COLO668 (cell line): ENCODE measurements at regions not wholly inside any gene's neighbourhood (a gene's known extent, or its start where the extent isn't known, plus 50 kb on each side); places are given as distances from the start of the nearest gene placed in this dataset.
A peak's percentile ranks its signal among the peaks of the same experiment; 100 is the strongest.

Experiments used
- DNase-seq: peaks from one replicate; lab custom pipeline; 2025; ENCODE audit not compliant: unreplicated experiment; lab: John Stamatoyannopoulos, UW

- peak; percentile 65 for DNase-seq
These were observed 65.2 kb upstream of the CHL1 start for GRCh38 chr3:131151-131888.

GRCh38 chr3:132378-132777 is 64.2 kb upstream of the CHL1 start:
- no peak for DNase-seq

GRCh38 chr3:132904-133303 is 63.7 kb upstream of the CHL1 start:
- DNase-seq = no peak

- no peak for DNase-seq
These were observed 55.7 kb upstream of the CHL1 start for GRCh38 chr3:140748-141330.
